Mesendoderm (in vitro differentiated cells): ENCODE measurements at regions not wholly inside any gene's neighbourhood (a gene's known extent, or its start where the extent isn't known, plus 50 kb on each side); places are given as distances from the start of the nearest gene placed in this dataset.

Source experiments
- DNase-seq: peaks from one replicate; pipeline ENCODE4 v3.0.0; 2013
- H2AK5ac ChIP-seq: 2 replicates; pipeline ENCODE4 v1.6.1; 2013; ENCODE audit warnings: low read length, inconsistent platforms
- H2BK120ac ChIP-seq: 2 replicates; pipeline ENCODE4 v1.6.1; 2013; ENCODE audit warnings: low read depth, mild to moderate bottlenecking, low read length, moderate library complexity, mixed read lengths
- H2BK15ac ChIP-seq: replicated peaks from 2 replicates; pipeline ENCODE4 v1.6.1; 2013; ENCODE audit warnings: low read depth, mild to moderate bottlenecking, moderate library complexity
- H2BK5ac ChIP-seq: 2 replicates; pipeline ENCODE4 v1.6.1; 2013; ENCODE audit warnings: low read length, inconsistent platforms
- H3K18ac ChIP-seq: 2 replicates; pipeline ENCODE4 v1.6.1; 2013; ENCODE audit warnings: mild to moderate bottlenecking, low read length, mixed read lengths
- H3K23ac ChIP-seq: one replicate; pipeline ENCODE4 v1.6.1; 2013; ENCODE audit warnings: low read length
- H3K27ac ChIP-seq: 2 replicates; pipeline ENCODE4 v1.5.1; 2013; ENCODE audit warnings: low read depth, mild to moderate bottlenecking, inconsistent platforms, low read length, moderate library complexity
- H3K27me3 ChIP-seq: 2 replicates; pipeline ENCODE4 v1.6.1; 2013; ENCODE audit warnings: low read length, control low read depth, mild to moderate bottlenecking, inconsistent platforms; ENCODE audit not compliant: insufficient read depth, poor library complexity
- H3K36me3 ChIP-seq: 2 replicates; pipeline ENCODE4 v1.6.1; 2013; ENCODE audit warnings: low read length, inconsistent platforms; ENCODE audit not compliant: control insufficient read depth, insufficient read depth
- H3K4ac ChIP-seq: one replicate; pipeline ENCODE4 v1.6.1; 2013; ENCODE audit warnings: low read depth, mild to moderate bottlenecking, low read length, moderate library complexity
- H3K4me1 ChIP-seq: 2 replicates; pipeline ENCODE4 v1.6.1; 2013; ENCODE audit warnings: low read depth, low read length, inconsistent platforms; ENCODE audit not compliant: control insufficient read depth
- H3K4me2 ChIP-seq: 2 replicates; pipeline ENCODE4 v1.6.1; 2013; ENCODE audit warnings: low read length
- H3K4me3 ChIP-seq: 2 replicates; pipeline ENCODE4 v1.5.1; 2013; ENCODE audit warnings: mild to moderate bottlenecking, low read length
- H3K56ac ChIP-seq: one replicate; pipeline ENCODE4 v1.6.1; 2013; ENCODE audit warnings: low read length
- H3K79me1 ChIP-seq: 2 replicates; pipeline ENCODE4 v1.6.1; 2013; ENCODE audit warnings: low read length, inconsistent platforms
- H3K79me2 ChIP-seq: 2 replicates; pipeline ENCODE4 v1.6.1; 2013; ENCODE audit warnings: mild to moderate bottlenecking, low read length; ENCODE audit not compliant: control insufficient read depth, insufficient read depth
- H3K9ac ChIP-seq: 2 replicates; pipeline ENCODE4 v1.6.1; 2013; ENCODE audit warnings: low read length, inconsistent platforms
- H4K5ac ChIP-seq: one replicate; pipeline ENCODE4 v1.6.1; 2013; ENCODE audit warnings: low read length
- H4K8ac ChIP-seq: one replicate; pipeline ENCODE4 v1.6.1; 2013; ENCODE audit warnings: low read depth, mild to moderate bottlenecking, control low read depth, low read length, moderate library complexity
- WGBS: extraction: QIAGEN DNeasy Blood & Tissue Kit; methylation state at CpG from one replicate; pipeline ENCODE4 v1.1.7; 2013; ENCODE audit warnings: low lambda C conversion rate, missing lambda C conversion rate; ENCODE audit not compliant: insufficient coverage; ENCODE audit errors: extremely low coverage; 5-methylcytosine and 5-hydroxymethylcytosine counted together

- Histone ChIP-seq H3K27ac (no peak overlapping the region), H3K27me3 (no peaks in the 10 kb centered on the region), H2BK15ac (no peak overlapping the region), H4K5ac (no peak overlapping the region), H3K9ac (no peak overlapping the region), H3K4me3 (no peak overlapping the region), H3K4me1 (no peaks in the 10 kb centered on the region), H2BK120ac (no peak overlapping the region), H3K23ac (no peak overlapping the region), H3K56ac (no peak overlapping the region), H3K4ac (no peak overlapping the region), H3K4me2 (no peak overlapping the region), H3K79me1 (no peaks in the 10 kb centered on the region), H3K18ac (no peak overlapping the region), H3K79me2 (no peaks in the 10 kb centered on the region), H2AK5ac (no peak overlapping the region), H2BK5ac (no peak overlapping the region), H3K36me3 (no peaks in the 10 kb centered on the region), H4K8ac (no peak overlapping the region)
- no peak for DNase-seq
- WGBS: no CpG with 5 or more reads among the region's 5 CpGs
Observed at GRCh38 chr4:1492142-1492457, 85.9 kb upstream of the NKX1-1 start.

DNA sequence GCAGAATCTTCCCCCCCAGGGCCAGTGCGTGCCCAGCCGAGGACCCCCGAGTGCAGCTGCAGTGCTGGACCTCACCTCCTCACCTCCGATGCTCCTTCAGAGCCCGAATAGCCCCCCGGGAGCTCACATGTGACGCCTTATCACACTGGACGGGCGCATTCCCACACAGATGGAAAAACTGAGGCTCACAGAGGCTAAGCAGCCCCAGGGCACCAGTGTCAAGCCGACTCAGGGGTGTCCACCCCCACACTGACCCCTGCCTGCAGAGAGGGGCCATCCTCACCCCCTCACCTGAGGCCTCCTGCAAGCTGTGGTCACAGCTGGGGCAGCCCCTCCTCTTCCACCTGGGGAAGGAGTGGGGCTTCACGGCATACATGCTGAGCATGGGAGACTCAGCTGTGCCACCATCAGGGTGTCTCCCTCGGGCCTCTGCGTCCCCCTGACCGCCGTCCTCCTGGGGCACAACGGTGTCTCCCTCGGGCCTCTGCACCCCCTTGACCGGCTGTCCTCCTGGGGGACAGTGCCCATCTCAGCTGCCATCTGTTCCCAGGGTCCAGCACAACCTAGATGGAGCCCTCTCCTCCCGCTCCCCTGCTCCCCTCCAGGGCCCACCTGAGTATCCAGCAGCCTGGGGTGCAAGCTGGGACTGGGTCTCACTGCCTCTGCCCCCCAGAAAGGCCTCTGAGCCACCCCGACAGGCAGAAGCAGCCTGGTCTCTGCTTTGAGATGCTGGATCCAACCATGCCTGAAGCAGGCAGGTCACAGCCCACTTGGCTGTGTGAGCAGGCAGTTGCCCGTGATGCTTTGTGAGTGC is 85.3 kb upstream of the NKX1-1 start:
- no peak overlapping the region for H2BK5ac ChIP-seq
- H3K27ac ChIP-seq: no peak overlapping the region
- H3K4me3 ChIP-seq: no peak overlapping the region
- no peaks in the 10 kb centered on the region for H3K27me3 ChIP-seq
- no CpG with 5 or more reads among the region's 21 CpGs for WGBS
- no peaks in the 10 kb centered on the region for H3K79me2 ChIP-seq
- no peak overlapping the region for H3K18ac ChIP-seq
- no peak overlapping the region for H2AK5ac ChIP-seq
- DNase-seq: no peak
- no peak overlapping the region for H2BK15ac ChIP-seq
- no peak overlapping the region for H3K4me2 ChIP-seq
- H4K5ac ChIP-seq: no peak overlapping the region
- H3K36me3 ChIP-seq: no peaks in the 10 kb centered on the region
- no peak overlapping the region for H3K56ac ChIP-seq
- no peaks in the 10 kb centered on the region for H3K4me1 ChIP-seq
- no peak overlapping the region for H3K9ac ChIP-seq
- no peak overlapping the region for H3K4ac ChIP-seq
- H3K79me1 ChIP-seq: no peaks in the 10 kb centered on the region
- no peak overlapping the region for H3K23ac ChIP-seq
- H4K8ac ChIP-seq: no peak overlapping the region
- no peak overlapping the region for H2BK120ac ChIP-seq

GRCh38 chr4:1490654-1491327 is 84.5 kb upstream of the NKX1-1 start:
- no peaks in the 10 kb centered on the region for H3K79me1 ChIP-seq
- H3K79me2 ChIP-seq: no peaks in the 10 kb centered on the region
- H3K36me3 ChIP-seq: no peaks in the 10 kb centered on the region
- H3K18ac ChIP-seq: no peak overlapping the region
- H3K4me3 ChIP-seq: no peak overlapping the region
- H2BK5ac ChIP-seq: no peak overlapping the region
- H3K4me2 ChIP-seq: no peak overlapping the region
- no peak overlapping the region for H3K4ac ChIP-seq
- no peak overlapping the region for H2BK120ac ChIP-seq
- no CpG with 5 or more reads among the region's 32 CpGs for WGBS
- H3K9ac ChIP-seq: no peak overlapping the region
- no peak overlapping the region for H2AK5ac ChIP-seq
- no peak for DNase-seq
- no peak overlapping the region for H2BK15ac ChIP-seq
- no peaks in the 10 kb centered on the region for H3K27me3 ChIP-seq
- no peak overlapping the region for H3K56ac ChIP-seq
- H3K23ac ChIP-seq: no peak overlapping the region
- no peak overlapping the region for H3K27ac ChIP-seq
- H3K4me1 ChIP-seq: no peaks in the 10 kb centered on the region
- no peak overlapping the region for H4K5ac ChIP-seq
- H4K8ac ChIP-seq: no peak overlapping the region

- no peak overlapping the region for H3K56ac ChIP-seq
- no peaks in the 10 kb centered on the region for H3K36me3 ChIP-seq
- no peaks in the 10 kb centered on the region for H3K27me3 ChIP-seq
- no peak overlapping the region for H2BK120ac ChIP-seq
- H3K79me2 ChIP-seq: no peaks in the 10 kb centered on the region
- H3K79me1 ChIP-seq: no peaks in the 10 kb centered on the region
- H2BK5ac ChIP-seq: no peak overlapping the region
- DNase-seq: no peak
- H4K5ac ChIP-seq: no peak overlapping the region
- H3K4ac ChIP-seq: no peak overlapping the region
- H3K23ac ChIP-seq: no peak overlapping the region
- H3K9ac ChIP-seq: no peak overlapping the region
- H3K4me1 ChIP-seq: no peaks in the 10 kb centered on the region
- no peak overlapping the region for H4K8ac ChIP-seq
- WGBS: no CpG with 5 or more reads among the region's 32 CpGs
- no peak overlapping the region for H3K4me2 ChIP-seq
- H2BK15ac ChIP-seq: no peak overlapping the region
- H3K27ac ChIP-seq: no peak overlapping the region
- no peak overlapping the region for H2AK5ac ChIP-seq
- no peak overlapping the region for H3K4me3 ChIP-seq
- no peak overlapping the region for H3K18ac ChIP-seq
Observed at GRCh38 chr4:1490011-1490653, 83.9 kb upstream of the NKX1-1 start.

DNA sequence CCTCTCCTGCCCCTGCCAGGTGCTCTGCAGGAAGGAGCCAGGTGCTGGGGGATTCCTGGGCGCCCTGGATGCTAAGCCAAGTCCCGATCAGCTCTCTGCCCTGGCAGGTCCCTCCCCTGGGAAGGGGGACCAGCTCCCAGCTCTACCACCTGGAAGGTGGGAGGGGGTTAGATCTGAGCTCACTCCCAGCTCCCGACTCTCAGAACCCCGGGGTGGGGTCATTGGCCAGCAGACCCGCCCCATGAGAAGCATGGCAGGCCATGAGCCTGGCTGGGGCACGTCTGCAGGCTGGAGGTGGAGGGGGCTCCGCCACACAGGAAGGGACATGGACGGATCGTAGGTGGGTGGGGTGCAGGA is 83.4 kb upstream of the NKX1-1 start:
- Histone ChIP-seq H3K9ac (no peak overlapping the region), H3K4me1 (no peaks in the 10 kb centered on the region), H3K4me3 (no peak overlapping the region), H4K8ac (no peak overlapping the region), H3K18ac (no peak overlapping the region), H3K27me3 (no peaks in the 10 kb centered on the region), H3K79me1 (no peaks in the 10 kb centered on the region), H3K4ac (no peak overlapping the region), H2BK5ac (no peak overlapping the region), H2AK5ac (no peak overlapping the region), H3K23ac (no peak overlapping the region), H3K56ac (no peak overlapping the region), H3K4me2 (no peak overlapping the region), H3K27ac (no peak overlapping the region), H4K5ac (no peak overlapping the region), H2BK15ac (no peak overlapping the region), H2BK120ac (no peak overlapping the region), H3K79me2 (no peaks in the 10 kb centered on the region), H3K36me3 (no peaks in the 10 kb centered on the region)
- WGBS: no CpG with 5 or more reads among the region's 9 CpGs
- DNase-seq: no peak
